Tibial artery (tissue), 4 donors: ENCODE measurements at regions not wholly inside any gene's neighbourhood (a gene's known extent, or its start where the extent isn't known, plus 50 kb on each side); places are given as distances from the start of the nearest gene placed in this dataset.
"Not testable (repeated sequence)": the region's sequence is repeated elsewhere in the genome, so short reads cannot be mapped to it uniquely, and the experiment has no call there.

ENCODE experiments used
- DNase-seq, 2 donors: peaks; one replicate each; pipeline ENCODE4 v3.0.0-alpha.2; 2019
- H3K27ac ChIP-seq, 2 donors: fragments of 200-600 bp; sonication (generic) in 1 of 2; 1 replicate in 1 of 2; 2 replicates in 1 of 2; pipeline ENCODE4 v1.5.1; 2018 to 2019; ENCODE audit warnings: mild to moderate bottlenecking in 1 of 2
- H3K27me3 ChIP-seq, 2 donors: fragments of 200-600 bp; sonication (generic) in 1 of 2; one replicate each; pipeline versions ENCODE4 v1.5.1 to v1.6.0; 2016 to 2019
- H3K36me3 ChIP-seq, 3 donors: fragments of 200-600 bp; sonication (generic) in 2 of 3; one replicate each; pipeline ENCODE4 v1.5.1; 2016 to 2019; ENCODE audit warnings: mild to moderate bottlenecking in 2 of 3
- H3K4me1 ChIP-seq, 4 donors: fragments of 200-600 bp; sonication (generic) in 2 of 4; 1 replicate in 3 of 4; 2 replicates in 1 of 4; pipeline ENCODE4 v1.5.1; 2016 to 2019
- H3K4me3 ChIP-seq, 2 donors: fragments of 200-600 bp; sonication (generic) in 1 of 2; 1 replicate in 1 of 2; 2 replicates in 1 of 2; pipeline ENCODE4 v1.5.1; 2018 to 2019; ENCODE audit warnings: mild to moderate bottlenecking in 2 of 2
- H3K9me3 ChIP-seq, 3 donors: fragments of 200-600 bp; sonication (generic) in 1 of 3; one replicate each; pipeline ENCODE4 v1.5.1; 2016 to 2019
- intact Hi-C: fragments of 100-400 bp; cut with DNase I; formaldehyde crosslinking; loops from one replicate; pipeline ENCODE4 v1.15.0; 2023; ENCODE audit warnings: low total_unique reads
- TF ChIP-seq, protein P1 (sequence below), 2 experiments: fragments of 200-600 bp in 1 of 2; fragments of 450-650 bp in 1 of 2; IDR thresholded peaks; one replicate each; pipeline ENCODE4 v1.5.1; 2017 to 2019; ENCODE audit warnings: antibody characterized with exemption in 2 of 2, mild to moderate bottlenecking in 1 of 2, moderate library complexity in 1 of 2

DNA sequence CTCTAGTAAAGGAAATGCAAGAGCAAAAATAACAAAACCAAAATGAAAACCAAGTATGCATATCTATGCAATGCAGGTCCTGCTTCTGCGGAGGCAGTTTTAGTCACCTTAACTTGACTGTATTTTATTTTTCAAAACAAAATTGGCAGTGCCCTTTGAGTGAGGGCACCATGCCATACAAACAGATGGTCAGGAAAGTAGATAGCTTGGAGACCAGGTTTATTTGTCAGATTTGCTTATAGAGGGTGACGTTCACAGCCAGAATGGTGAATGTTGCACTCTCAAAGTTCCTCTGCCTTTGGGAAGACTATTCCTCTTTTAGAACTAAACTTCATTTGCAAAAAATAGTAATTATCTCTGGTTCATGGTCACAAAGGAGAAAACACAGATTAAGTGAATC, 801.9 kb downstream of the ANKRD7 start:
- TF ChIP-seq, protein P1, sequence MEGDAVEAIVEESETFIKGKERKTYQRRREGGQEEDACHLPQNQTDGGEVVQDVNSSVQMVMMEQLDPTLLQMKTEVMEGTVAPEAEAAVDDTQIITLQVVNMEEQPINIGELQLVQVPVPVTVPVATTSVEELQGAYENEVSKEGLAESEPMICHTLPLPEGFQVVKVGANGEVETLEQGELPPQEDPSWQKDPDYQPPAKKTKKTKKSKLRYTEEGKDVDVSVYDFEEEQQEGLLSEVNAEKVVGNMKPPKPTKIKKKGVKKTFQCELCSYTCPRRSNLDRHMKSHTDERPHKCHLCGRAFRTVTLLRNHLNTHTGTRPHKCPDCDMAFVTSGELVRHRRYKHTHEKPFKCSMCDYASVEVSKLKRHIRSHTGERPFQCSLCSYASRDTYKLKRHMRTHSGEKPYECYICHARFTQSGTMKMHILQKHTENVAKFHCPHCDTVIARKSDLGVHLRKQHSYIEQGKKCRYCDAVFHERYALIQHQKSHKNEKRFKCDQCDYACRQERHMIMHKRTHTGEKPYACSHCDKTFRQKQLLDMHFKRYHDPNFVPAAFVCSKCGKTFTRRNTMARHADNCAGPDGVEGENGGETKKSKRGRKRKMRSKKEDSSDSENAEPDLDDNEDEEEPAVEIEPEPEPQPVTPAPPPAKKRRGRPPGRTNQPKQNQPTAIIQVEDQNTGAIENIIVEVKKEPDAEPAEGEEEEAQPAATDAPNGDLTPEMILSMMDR (IDR thresholded peaks at IDR 0.05) = no peak
- H3K9me3 ChIP-seq = peaks cover 0 to 11% (median 6%) of the 10 kb centered on the region in 3 donors
- H3K27me3 ChIP-seq = no peaks in the 10 kb centered on the region
- intact Hi-C loops = no loop called here
- no peak for DNase-seq
- H3K4me3 ChIP-seq = no peak overlapping the region
- no peak overlapping the region for H3K27ac ChIP-seq
- H3K4me1 ChIP-seq = no peaks in the 10 kb centered on the region
- H3K36me3 ChIP-seq = no peaks in the 10 kb centered on the region

DNA sequence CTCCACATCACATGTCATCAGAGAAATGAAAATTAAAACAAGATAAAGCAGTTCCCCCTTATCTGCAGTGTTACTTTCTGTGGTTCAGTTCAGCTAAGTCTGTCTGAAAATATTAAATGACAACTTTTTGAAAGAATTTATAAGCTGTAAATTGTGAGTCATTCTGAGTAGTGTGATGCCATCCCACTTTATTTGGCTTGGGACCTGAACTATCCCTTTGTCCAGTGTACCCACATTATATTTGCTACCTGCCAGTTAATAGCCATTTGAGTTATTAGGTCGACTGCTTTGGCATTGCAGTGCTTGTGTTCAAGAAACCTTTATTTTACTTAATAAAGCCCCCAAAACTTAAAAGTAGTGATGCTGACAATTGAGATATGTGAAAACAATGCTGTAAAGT, 804.2 kb downstream of the ANKRD7 start:
- TF ChIP-seq, protein P1 (IDR thresholded peaks at IDR 0.05) = no peak
- Histone ChIP-seq H3K4me3 (no peak overlapping the region), H3K36me3 (no peaks in the 10 kb centered on the region), H3K27me3 (no peaks in the 10 kb centered on the region), H3K27ac (no peak overlapping the region), H3K9me3 (no peaks in the 10 kb centered on the region), H3K4me1 (no peaks in the 10 kb centered on the region)
- DNase-seq = no peak
- intact Hi-C loops = no loop called here

DNA sequence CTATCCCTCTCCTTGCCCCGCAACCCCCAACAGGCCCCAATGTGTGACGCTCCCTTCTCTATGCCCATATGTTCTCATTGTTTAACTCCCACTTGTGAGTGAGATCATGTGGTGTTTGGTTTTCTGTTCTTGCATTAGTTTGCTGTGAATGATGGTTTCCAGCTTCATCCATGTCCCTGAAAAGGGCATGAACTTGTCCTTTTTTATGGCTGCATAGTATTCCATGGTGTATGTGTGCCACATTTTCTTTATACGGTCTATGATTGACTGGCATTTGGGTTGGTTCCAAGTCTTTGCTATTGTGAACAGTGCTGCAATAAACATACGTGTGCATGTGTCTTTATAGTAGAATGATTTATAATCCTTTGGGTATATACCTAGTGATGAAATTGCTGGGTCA, 807.6 kb downstream of the ANKRD7 start:
- H3K27ac ChIP-seq, H3K27me3 ChIP-seq, H3K9me3 ChIP-seq, H3K36me3 ChIP-seq, intact Hi-C loops, H3K4me1 ChIP-seq, DNase-seq, H3K4me3 ChIP-seq: not testable (repeated sequence)

DNA sequence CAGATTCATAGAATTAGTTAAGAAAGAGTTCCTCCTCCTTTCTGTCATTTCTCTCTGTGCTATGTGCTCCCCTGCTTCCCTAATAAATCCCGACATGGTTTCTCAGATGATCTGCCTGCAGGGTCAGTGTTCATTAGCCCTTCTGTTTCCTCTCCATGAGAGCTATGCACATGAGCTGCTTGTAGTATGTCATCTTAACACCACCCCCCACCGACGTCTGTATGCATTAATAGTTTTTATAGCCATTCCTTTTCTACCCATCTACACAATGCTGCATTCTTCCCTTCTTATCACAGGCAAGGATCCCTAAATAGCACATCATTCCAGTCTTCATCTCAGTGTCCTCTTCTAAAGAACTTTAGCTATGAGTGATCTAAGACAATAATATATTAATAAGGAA, 809.1 kb downstream of the ANKRD7 start:
- TF ChIP-seq, protein P1 (IDR thresholded peaks at IDR 0.05) = no peak
- Histone ChIP-seq H3K4me1 (no peaks in the 10 kb centered on the region), H3K4me3 (no peak overlapping the region), H3K27ac (no peak overlapping the region), H3K27me3 (no peaks in the 10 kb centered on the region), H3K36me3 (no peaks in the 10 kb centered on the region), H3K9me3 (no peaks in the 10 kb centered on the region)
- DNase-seq = no peak
- intact Hi-C loops = no loop called here

DNA sequence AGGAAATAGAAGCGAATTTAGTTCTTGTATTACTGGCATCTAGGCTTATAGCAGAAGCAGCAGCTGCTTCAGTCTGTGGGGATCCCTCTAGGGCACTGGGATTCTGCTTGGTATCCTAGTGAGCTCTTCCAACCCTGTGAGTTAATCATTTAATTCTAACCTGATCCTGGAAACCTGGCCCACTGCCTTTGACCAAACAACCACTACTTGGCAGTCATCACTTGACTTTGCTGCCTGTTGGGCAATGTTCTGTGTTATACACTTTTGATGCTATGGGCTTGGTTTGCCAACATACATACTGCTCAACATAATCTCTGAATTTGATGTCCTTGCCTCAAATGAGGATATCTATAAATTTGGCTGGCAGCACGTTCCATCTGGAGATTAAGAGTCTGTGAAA, 813.4 kb downstream of the ANKRD7 start:
- Histone ChIP-seq H3K4me1 (no peaks in the 10 kb centered on the region), H3K27ac (no peak overlapping the region), H3K9me3 (no peaks in the 10 kb centered on the region), H3K4me3 (no peak overlapping the region), H3K27me3 (no peaks in the 10 kb centered on the region), H3K36me3 (no peaks in the 10 kb centered on the region)
- intact Hi-C loops = no loop called here
- TF ChIP-seq, protein P1 (IDR thresholded peaks at IDR 0.05) = no peak
- DNase-seq = no peak

DNA sequence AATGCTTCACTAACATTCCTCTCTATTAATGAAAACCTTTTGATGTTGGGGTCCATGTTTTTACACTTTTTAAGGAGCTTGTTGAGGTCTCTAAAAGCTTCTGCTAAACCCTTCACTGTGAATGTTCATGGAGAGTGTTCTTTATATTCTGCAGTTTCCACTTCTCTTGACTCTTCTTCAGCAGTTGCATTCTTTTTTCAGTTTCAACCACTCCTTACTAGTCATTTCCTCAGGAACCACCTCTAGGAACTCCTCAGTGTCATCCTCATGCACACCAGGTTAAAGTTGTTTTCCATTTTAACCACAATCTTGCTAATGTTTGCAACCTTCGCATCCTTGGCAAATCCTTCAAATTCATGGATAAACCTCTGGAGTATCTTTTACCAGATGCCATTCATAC, 821.6 kb downstream of the ANKRD7 start:
- Histone ChIP-seq H3K36me3 (no peaks in the 10 kb centered on the region), H3K27me3 (no peaks in the 10 kb centered on the region), H3K4me1 (peaks cover 0 to 17% (median 2%) of the 10 kb centered on the region in 4 donors), H3K9me3 (no peaks in the 10 kb centered on the region), H3K4me3 (no peak overlapping the region), H3K27ac (no peak overlapping the region)
- DNase-seq = no peak
- TF ChIP-seq, protein P1 (IDR thresholded peaks at IDR 0.05) = no peak
- intact Hi-C loops = no loop called here
